ENCODE measurements at regions not wholly inside any gene's neighbourhood (a gene's known extent, or its start where the extent isn't known, plus 50 kb on each side); places are given as distances from the start of the nearest gene placed in this dataset.

GRCh38 chr11:130715085-130715876 lies 201.0 kb downstream of the SNX19 start:
- no peak for DNase-seq (ENCODE audit: low spot score)

- DNase-seq (ENCODE audit: low spot score), result no peak
These were observed 200.4 kb downstream of the SNX19 start for GRCh38 chr11:130715877-130716220.

- no peak for DNase-seq (ENCODE audit: low spot score)
These were observed 198.2 kb downstream of the SNX19 start for GRCh38 chr11:130718120-130718519.

GRCh38 chr11:130719220-130719915 lies 196.9 kb downstream of the SNX19 start:
- DNase-seq (ENCODE audit: low spot score), result no peak

- no peak for DNase-seq (ENCODE audit: low spot score)
These were observed 195.9 kb downstream of the SNX19 start for GRCh38 chr11:130720232-130721022.

- DNase-seq (ENCODE audit: low spot score), result no peak
These were observed 195.1 kb downstream of the SNX19 start for GRCh38 chr11:130721023-130721681.

- DNase-seq (ENCODE audit: low spot score), result no peak
These were observed 194.5 kb downstream of the SNX19 start for GRCh38 chr11:130721736-130722135.

- no peak for DNase-seq (ENCODE audit: low spot score)
These were observed 193.9 kb downstream of the SNX19 start for GRCh38 chr11:130722401-130722800.

GRCh38 chr11:130725421-130726233 lies 190.7 kb downstream of the SNX19 start:
- no peak for DNase-seq (ENCODE audit: low spot score)

- DNase-seq (ENCODE audit: low spot score), result no peak
These were observed 189.8 kb downstream of the SNX19 start for GRCh38 chr11:130726234-130727037.

- no peak for DNase-seq (ENCODE audit: low spot score)
These were observed 188.8 kb downstream of the SNX19 start for GRCh38 chr11:130727157-130728119.

- no peak for DNase-seq (ENCODE audit: low spot score)
These were observed 187.8 kb downstream of the SNX19 start for GRCh38 chr11:130728185-130729180.

- no peak for DNase-seq (ENCODE audit: low spot score)
These were observed 187.1 kb downstream of the SNX19 start for GRCh38 chr11:130729193-130729592.

- no peak for DNase-seq (ENCODE audit: low spot score)
These were observed 186.5 kb downstream of the SNX19 start for GRCh38 chr11:130729678-130730300.

- DNase-seq (ENCODE audit: low spot score), result no peak
These were observed 184.9 kb downstream of the SNX19 start for GRCh38 chr11:130731401-130731800.

- DNase-seq (ENCODE audit: low spot score), result no peak
These were observed 183.8 kb downstream of the SNX19 start for GRCh38 chr11:130732476-130732875.

GRCh38 chr11:130737041-130737830 lies 179.0 kb downstream of the SNX19 start:
- DNase-seq (ENCODE audit: low spot score), result no peak

Data from iPS-NIHi11 (cell line).